HG02870 (cell line): ENCODE measurements at regions not wholly inside any gene's neighbourhood (a gene's known extent, or its start where the extent isn't known, plus 50 kb on each side); places are given as distances from the start of the nearest gene placed in this dataset.

Source experiments
- ATAC-seq: cut with Tn5 transposase; IDR thresholded peaks from one replicate; pipeline ENCODE4 v1.9.1; 2021; ENCODE audit warnings: mild to moderate bottlenecking, moderate library complexity; ENCODE audit not compliant: unreplicated experiment

DNA sequence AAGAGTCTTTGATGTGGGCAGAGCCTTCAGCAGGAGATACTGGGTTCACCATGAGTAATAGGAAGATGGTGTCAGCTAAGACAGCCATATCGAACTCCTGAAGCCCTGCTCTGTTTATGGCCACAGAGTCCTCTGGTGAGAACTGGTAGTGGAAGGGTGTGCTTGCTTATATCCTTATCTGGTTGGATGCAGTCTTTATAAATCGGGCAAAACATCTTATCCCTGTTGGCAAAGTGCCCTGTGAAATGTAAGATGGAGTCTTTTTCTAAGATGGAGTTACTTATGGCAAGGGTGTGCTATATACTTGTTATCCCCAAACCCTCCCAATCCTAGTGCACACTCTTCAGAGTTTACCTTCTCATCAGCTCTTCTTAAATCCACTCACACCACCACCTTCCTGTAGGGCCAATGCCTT is 190.8 kb upstream of the PARD3B start:
- ATAC-seq = no peak

DNA sequence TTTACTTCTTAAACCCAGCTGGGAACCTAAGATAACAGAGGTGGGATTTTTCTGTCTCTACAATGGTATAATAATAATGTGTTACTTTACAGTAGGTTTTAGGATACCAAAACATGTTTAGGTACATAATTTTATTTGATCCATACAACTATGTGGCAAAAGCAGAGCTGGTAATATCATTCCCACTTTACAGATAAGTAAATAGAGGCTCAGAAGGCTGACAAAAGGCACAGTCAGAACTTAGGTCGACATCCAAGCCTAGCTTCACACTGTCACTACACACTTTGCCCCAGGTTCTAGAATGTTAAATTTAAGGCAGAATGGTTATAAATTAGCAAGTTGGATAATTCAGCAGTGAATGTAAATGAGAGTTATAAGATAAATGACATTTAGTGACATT is 189.6 kb upstream of the PARD3B start:
- ATAC-seq = no peak

GRCh38 chr2:204356151-204356641 is 189.1 kb upstream of the PARD3B start:
- ATAC-seq = no peak

GRCh38 chr2:204357286-204357685 is 188.0 kb upstream of the PARD3B start:
- no peak for ATAC-seq

DNA sequence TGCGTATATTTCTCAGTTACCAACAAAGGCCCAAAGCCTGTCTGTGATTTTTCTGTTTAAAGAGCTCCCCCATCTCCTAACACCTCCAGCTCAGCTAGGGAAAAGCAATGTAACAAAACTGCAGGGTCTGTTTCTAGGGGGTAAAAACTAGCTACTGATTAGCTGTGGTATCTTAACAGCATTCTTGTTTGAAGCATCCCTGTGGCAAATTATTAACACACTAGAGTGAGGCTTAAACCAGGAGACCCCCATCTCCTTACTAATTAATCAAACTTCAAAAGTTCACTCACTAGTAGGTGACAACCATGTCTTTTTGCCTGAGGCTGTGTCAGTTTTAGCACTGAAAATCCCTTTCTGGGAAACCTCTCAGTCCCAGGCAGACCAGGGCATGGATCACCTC is 186.2 kb upstream of the PARD3B start:
- no peak for ATAC-seq

DNA sequence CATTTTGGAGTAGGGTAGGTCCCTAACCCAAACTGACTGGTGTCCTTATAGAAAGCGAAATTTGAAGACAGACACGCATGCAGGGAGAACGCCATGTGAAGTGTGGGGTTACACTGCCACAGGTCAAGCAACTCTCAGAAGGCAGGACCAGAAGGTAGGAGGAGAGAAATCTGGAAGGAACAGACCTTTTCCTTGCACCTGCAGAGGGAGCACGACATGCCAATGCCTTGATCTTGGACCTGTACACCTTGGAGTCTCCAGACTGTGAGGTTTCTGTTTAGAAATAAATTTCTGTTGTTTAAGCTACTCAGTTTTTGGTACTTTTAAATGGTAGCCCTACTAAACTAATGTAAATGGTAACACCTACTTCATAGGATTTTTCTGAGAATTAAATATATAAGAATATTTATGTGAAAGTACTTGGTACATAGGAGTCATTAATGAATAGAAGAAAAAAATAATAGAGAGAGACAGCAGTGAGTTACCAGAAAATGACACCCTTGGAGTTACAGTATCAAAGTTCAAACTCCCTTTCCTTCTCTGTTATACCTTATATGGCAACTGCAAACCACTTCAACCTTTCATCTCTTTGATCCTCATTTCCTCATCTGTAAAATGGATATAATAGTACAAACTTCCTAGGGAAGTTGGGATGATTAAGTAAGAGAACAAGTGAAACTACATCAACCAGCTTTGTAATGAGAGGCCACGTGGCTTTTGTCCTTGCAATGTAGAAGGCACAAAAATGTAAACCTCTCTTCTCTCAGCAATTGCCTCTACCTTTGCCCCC is 184.9 kb upstream of the PARD3B start:
- ATAC-seq = no peak

DNA sequence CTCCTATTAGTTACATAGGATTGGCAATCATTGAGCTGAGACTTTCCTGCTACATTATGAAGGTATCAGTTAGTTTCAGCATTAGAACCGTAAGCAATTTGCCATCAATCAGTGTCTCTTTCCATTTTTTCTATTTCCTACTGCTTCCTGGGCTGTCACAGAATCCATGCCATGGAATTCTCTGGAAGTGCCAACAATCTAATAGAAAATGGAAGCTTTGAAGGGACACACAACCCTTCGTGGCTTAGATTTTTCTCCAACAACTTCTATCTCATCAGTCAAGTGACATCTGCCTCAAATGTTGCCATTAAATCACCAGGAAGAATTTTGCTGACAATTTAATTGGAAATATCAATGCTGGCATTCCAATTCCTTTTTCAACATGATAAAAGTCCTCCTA is 183.5 kb upstream of the PARD3B start:
- no peak for ATAC-seq

- no peak for ATAC-seq
Observed at GRCh38 chr2:204362581-204362980, 182.7 kb upstream of the PARD3B start.

DNA sequence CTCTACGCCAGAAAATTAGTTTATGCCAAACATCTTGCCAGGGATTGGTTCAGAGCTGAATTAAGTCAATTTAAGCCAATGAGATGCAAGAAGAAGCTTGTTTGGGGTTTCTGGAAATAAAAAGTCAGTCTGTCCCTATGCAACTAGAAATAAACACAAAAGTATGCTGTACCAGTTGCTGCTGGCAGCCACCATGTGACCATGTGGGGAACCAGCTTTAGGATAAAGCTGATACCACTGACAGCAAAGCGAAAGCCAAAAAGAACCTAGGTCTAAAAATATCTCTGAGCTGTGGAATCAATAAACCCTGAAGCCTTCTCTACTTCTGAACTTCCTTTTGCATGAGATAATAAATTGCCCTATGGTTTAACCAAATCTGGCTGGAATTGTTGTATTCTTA is 181.8 kb upstream of the PARD3B start:
- ATAC-seq = no peak

- no peak for ATAC-seq
Observed at GRCh38 chr2:204364860-204365535, 180.3 kb upstream of the PARD3B start.

DNA sequence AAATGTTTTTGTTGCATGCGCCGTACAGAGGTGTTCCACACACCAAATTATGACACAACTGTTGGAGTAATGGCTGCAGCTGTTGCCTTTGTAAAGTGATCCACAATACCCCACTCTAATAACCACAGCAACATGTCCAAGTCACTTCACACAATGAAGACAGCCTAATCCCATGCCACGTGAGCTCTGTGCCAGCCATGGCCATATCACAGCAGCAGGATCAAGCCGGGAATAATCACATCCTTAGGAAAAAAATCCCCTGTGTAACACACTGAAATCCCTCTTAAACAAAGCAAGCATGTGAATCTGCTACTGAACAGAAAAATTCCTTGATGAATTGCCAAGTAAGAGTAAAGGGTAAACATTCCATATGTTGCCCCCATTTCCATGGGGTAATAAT is 179.5 kb upstream of the PARD3B start:
- ATAC-seq = no peak

- ATAC-seq = no peak
Observed at GRCh38 chr2:204367466-204367865, 177.8 kb upstream of the PARD3B start.

- no peak for ATAC-seq
Observed at GRCh38 chr2:204370172-204370718, 175.0 kb upstream of the PARD3B start.

GRCh38 chr2:204373942-204374341 is 171.3 kb upstream of the PARD3B start:
- no peak for ATAC-seq

GRCh38 chr2:204380141-204380881 is 165.0 kb upstream of the PARD3B start:
- no peak for ATAC-seq

- ATAC-seq = no peak
Observed at GRCh38 chr2:204386668-204387067, 158.6 kb upstream of the PARD3B start.

GRCh38 chr2:204389120-204389519 is 156.2 kb upstream of the PARD3B start:
- ATAC-seq = no peak

DNA sequence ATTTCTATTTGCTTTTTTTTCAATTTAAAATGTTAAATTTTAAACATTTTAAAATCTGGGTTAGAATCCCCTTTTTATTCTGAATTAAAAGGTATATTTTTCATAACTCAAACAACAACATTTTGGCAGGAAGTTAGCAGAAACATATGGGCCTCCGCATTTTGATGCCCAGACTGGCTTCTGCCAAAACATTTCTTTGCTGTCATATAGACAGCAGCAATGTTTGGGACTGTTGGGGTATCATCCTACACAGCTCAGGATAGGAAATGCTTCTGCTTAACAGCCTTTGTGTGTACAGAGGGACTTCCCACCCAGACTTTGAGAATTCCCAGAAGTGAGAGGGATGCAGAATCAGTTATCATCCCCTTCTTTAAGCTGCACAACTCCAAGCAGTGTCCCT is 155.4 kb upstream of the PARD3B start:
- no peak for ATAC-seq

- ATAC-seq = no peak
Observed at GRCh38 chr2:204395539-204395938, 149.7 kb upstream of the PARD3B start.

DNA sequence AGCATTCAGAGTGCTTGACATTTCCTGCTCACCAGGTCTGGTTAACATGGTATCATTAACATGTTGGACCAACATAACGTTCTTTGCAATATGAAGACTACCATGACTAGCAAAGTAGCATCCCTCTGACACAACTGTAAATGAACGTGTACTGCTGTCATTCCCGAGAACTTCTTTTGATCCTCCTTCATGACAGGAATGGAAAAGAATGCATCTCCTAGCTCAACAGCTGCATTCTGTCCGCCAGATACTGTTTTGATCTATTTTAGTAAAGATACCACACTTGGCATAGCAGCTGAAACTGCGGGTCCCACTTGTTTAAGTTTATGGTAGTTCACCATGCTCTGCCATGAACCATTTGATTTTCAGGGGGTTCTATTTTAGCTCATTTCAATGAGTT is 144.2 kb upstream of the PARD3B start:
- ATAC-seq = no peak
